ENCODE measurements at regions not wholly inside any gene's neighbourhood (a gene's known extent, or its start where the extent isn't known, plus 50 kb on each side); places are given as distances from the start of the nearest gene placed in this dataset.
"Not testable (repeated sequence)": the region's sequence is repeated elsewhere in the genome, so short reads cannot be mapped to it uniquely, and the experiment has no call there.

- DNase-seq (ENCODE audit: insufficient read length, low spot score) (no peak), FAIRE-seq (peak; percentile 66)
- TF ChIP-seq SPI1 (IDR thresholded peaks at IDR 0.05; ENCODE audit: low read depth, low read length) (0 out of 2 replicates have a peak, but pooled peaks have one; percentile 32), POU2F2 (IDR thresholded peaks at IDR 0.05; ENCODE audit: low read depth, low read length) (no peak), PAX5 (IDR thresholded peaks at IDR 0.05; ENCODE audit: insufficient read depth, low read length, severe bottlenecking) (no peak), TAF1 (IDR thresholded peaks at IDR 0.05; ENCODE audit: low read depth, low read length) (no peak), POLR2AphosphoS5 (IDR thresholded peaks at IDR 0.05; ENCODE audit: low read depth, low read length) (no peak)
These were observed 251.9 kb upstream of the IRAK1BP1 start for GRCh38 chr6:78615430-78615904.

DNA sequence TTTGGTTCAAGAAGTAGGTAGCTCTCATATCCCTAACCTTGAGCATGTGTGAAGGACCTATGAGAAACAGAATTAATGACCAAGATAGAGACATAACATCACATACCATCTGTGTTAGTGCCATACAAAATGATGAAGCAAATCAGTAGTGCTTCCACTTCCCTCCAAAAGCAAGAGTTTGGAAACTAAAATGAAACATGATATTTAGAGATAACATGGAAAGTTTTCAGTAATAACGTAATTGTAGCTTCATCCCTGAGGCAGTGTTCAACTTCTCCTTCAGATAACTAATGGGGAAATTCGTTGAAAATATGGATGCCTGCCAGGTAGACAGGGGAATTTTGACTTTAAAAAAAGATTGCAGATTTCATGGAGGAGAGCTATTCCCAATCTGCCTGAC is 248.4 kb upstream of the IRAK1BP1 start:
- FAIRE-seq (no peak), DNase-seq (ENCODE audit: insufficient read length, low spot score) (no peak)
- no peak for TF ChIP-seq POLR2A (IDR thresholded peaks at IDR 0.05; ENCODE audit: low read depth, low read length)
- no peak for TF ChIP-seq SPI1 (IDR thresholded peaks at IDR 0.05; ENCODE audit: low read depth, low read length)
- no peak for TF ChIP-seq PAX5 (IDR thresholded peaks at IDR 0.05; ENCODE audit: insufficient read depth, low read length, severe bottlenecking)
- no peak for TF ChIP-seq POLR2AphosphoS5 (IDR thresholded peaks at IDR 0.05; ENCODE audit: low read depth, low read length)
- TF ChIP-seq POU2F2 (IDR thresholded peaks at IDR 0.05; ENCODE audit: low read depth, low read length), result no peak
- TF ChIP-seq TAF1 (IDR thresholded peaks at IDR 0.05; ENCODE audit: low read depth, low read length), result no peak

- FAIRE-seq (peak; percentile 26), DNase-seq (ENCODE audit: insufficient read length, low spot score) (no peak)
- TF ChIP-seq POLR2AphosphoS5 (IDR thresholded peaks at IDR 0.05; ENCODE audit: low read depth, low read length) (no peak), TAF1 (IDR thresholded peaks at IDR 0.05; ENCODE audit: low read depth, low read length) (no peak), SPI1 (IDR thresholded peaks at IDR 0.05; ENCODE audit: low read depth, low read length) (no peak), PAX5 (IDR thresholded peaks at IDR 0.05; ENCODE audit: insufficient read depth, low read length, severe bottlenecking) (no peak), POU2F2 (IDR thresholded peaks at IDR 0.05; ENCODE audit: low read depth, low read length) (no peak), POLR2A (IDR thresholded peaks at IDR 0.05; ENCODE audit: low read depth, low read length) (no peak)
These were observed 243.8 kb upstream of the IRAK1BP1 start for GRCh38 chr6:78623554-78623953.

DNA sequence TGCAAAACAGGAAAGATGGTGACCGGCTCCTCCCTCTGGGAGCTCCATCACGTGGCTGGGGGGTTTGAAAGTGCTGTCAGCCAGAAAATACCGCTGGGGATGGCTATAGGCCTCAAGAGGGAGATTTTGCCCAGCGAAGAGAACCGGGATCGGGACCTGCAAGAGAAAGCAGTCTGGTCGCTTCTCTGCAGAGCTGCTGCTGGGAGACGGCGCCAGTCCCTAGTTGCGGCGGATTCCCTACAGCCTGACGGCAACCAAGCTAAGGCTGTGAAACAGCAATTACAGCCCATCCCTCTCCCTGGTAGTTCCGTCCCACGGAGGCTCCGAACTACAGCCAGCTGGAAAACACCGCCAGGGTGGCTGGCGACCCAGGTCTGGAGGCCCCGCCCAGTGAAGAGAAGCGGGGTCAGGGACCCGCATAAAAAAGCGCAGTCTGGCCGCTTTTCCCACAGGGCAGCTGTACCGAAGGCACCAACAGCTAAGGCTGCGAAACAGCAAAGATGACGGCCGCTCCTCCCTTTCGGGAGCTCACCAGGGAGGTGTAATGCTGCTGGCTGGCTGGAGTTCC is 238.1 kb upstream of the IRAK1BP1 start:
- DNase-seq (ENCODE audit: insufficient read length, low spot score) (no peak), FAIRE-seq (no peak)
- no peak for TF ChIP-seq SPI1 (IDR thresholded peaks at IDR 0.05; ENCODE audit: low read depth, low read length)
- TF ChIP-seq TAF1 (IDR thresholded peaks at IDR 0.05; ENCODE audit: low read depth, low read length), result no peak
- TF ChIP-seq POLR2A (IDR thresholded peaks at IDR 0.05; ENCODE audit: low read depth, low read length), result no peak
- TF ChIP-seq POU2F2 (IDR thresholded peaks at IDR 0.05; ENCODE audit: low read depth, low read length), result no peak
- no peak for TF ChIP-seq PAX5 (IDR thresholded peaks at IDR 0.05; ENCODE audit: insufficient read depth, low read length, severe bottlenecking)
- no peak for TF ChIP-seq POLR2AphosphoS5 (IDR thresholded peaks at IDR 0.05; ENCODE audit: low read depth, low read length)

- DNase-seq (ENCODE audit: insufficient read length, low spot score) (no peak), FAIRE-seq (no peak)
- no peak for TF ChIP-seq PAX5 (IDR thresholded peaks at IDR 0.05; ENCODE audit: insufficient read depth, low read length, severe bottlenecking)
- no peak for TF ChIP-seq POLR2AphosphoS5 (IDR thresholded peaks at IDR 0.05; ENCODE audit: low read depth, low read length)
- TF ChIP-seq SPI1 (IDR thresholded peaks at IDR 0.05; ENCODE audit: low read depth, low read length), result no peak
- no peak for TF ChIP-seq POU2F2 (IDR thresholded peaks at IDR 0.05; ENCODE audit: low read depth, low read length)
- no peak for TF ChIP-seq POLR2A (IDR thresholded peaks at IDR 0.05; ENCODE audit: low read depth, low read length)
- no peak for TF ChIP-seq TAF1 (IDR thresholded peaks at IDR 0.05; ENCODE audit: low read depth, low read length)
These were observed 237.5 kb upstream of the IRAK1BP1 start for GRCh38 chr6:78629836-78630235.

DNA sequence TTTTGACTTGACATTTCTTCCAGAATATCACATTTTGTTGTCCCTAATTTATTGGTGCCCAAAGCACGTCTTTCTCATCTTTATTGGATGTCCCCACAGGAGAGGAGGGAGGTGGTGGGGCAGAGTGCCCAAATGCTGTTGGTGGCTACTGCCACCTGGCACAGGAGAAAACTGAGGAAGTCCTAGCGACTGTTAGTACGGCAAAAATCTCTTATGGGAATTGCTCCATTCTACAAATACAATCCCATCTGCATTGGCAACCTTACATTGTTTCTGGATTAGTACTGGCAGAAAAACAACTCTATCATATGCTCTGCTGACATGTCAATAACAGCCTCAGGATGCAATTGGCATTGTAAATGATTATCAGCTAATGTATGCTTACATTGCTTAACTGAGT is 235.4 kb upstream of the IRAK1BP1 start:
- DNase-seq (ENCODE audit: insufficient read length, low spot score), result no peak
- no peak for TF ChIP-seq SPI1 (IDR thresholded peaks at IDR 0.05; ENCODE audit: low read depth, low read length)
- TF ChIP-seq TAF1 (IDR thresholded peaks at IDR 0.05; ENCODE audit: low read depth, low read length), result no peak
- no peak for TF ChIP-seq POU2F2 (IDR thresholded peaks at IDR 0.05; ENCODE audit: low read depth, low read length)
- TF ChIP-seq POLR2AphosphoS5 (IDR thresholded peaks at IDR 0.05; ENCODE audit: low read depth, low read length), result no peak
- no peak for FAIRE-seq

DNA sequence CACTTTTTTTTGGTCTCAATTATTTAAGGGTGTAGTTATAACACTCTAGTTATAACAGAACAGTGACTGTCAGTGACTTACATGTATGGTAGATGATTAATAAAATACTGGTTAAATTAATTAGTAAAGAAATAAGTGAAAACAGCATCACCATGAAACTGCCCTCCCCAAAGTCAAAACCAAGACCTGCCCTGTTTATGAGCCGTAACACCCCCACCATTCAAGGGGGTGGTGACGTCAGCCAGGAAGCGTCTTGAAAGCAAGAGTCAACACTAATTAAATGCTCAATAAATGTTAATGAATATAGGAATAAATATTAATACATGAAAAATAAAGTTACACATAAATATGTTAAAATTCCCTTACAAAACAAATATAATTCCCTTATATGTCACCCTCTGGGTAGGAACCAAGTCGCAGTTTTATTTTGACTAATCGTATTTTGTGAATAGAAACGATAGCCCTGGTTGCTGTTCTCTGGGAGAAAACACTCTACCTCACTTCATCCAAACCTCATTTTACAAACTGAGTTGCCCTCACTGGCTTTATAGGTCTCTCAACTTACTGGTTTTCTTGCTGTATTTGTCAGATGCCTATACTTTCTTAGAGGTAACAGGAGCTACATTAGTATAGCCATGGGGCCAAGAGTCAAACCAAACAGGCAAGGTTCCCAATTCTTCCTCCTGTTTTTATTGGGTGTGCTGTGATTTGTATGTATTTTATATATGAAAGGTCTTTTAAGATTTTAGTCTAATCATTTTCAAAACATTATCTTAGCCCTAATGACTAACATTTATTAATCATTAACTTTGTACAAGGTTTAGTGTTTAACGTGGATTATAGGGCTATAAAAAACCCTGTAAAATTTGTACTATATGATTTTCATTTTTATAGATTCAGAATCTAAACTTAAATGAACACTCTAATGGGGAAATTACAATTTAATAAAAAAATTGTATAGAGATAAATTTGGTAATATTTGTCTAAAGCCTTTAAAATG is 227.9 kb upstream of the IRAK1BP1 start:
- DNase-seq (ENCODE audit: insufficient read length, low spot score), result no peak
- TF ChIP-seq SPI1 (IDR thresholded peaks at IDR 0.05; ENCODE audit: low read depth, low read length) (no peak), POLR2A (IDR thresholded peaks at IDR 0.05; ENCODE audit: low read depth, low read length) (no peak), POU2F2 (IDR thresholded peaks at IDR 0.05; ENCODE audit: low read depth, low read length) (no peak), PAX5 (IDR thresholded peaks at IDR 0.05; ENCODE audit: insufficient read depth, low read length, severe bottlenecking) (no peak), TAF1 (IDR thresholded peaks at IDR 0.05; ENCODE audit: low read depth, low read length) (no peak), POLR2AphosphoS5 (IDR thresholded peaks at IDR 0.05; ENCODE audit: low read depth, low read length) (no peak)
- FAIRE-seq, result no peak

DNA sequence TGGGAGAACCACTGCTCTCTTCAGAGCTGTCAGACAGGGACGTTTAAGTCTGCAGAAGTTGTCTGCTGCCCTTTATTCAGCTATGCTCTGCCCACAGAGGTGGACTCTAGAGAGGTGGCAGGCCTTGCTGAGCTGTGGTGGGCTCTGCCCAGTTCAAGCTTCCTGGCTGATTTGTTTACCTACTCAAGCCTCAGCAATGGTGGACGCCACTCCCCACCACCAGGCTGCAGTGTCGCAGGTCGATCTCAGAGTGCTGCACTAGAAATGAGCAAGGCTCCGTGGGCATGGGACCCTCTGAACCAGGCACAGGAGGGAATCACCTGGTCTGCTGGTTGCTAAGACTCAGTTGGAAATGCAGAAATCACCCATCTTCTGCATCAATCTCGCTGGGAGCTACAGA is 223.4 kb upstream of the IRAK1BP1 start:
- not testable (repeated sequence) for FAIRE-seq; DNase-seq (ENCODE audit: insufficient read length, low spot score)

- not testable (repeated sequence) for DNase-seq (ENCODE audit: insufficient read length, low spot score); FAIRE-seq
These were observed 220.6 kb upstream of the IRAK1BP1 start for GRCh38 chr6:78646542-78647415.

DNA sequence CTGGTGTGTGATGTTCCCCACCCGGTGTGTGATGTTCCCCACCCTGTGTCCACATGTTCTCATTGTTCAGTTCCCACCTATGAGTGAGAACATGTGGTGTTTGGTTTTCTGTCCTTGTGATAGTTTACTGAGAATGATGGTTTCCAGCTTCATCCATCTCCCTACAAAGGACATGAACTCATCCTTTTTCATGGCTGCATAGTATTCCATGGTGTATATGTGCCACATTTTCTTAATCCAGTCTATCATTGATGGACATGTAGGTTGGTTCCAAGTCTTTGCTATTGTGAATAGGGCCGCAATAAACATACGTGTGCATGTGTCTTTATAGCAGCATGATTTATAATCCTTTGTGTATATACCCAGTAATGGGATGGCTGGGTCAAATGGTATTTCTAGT is 201.5 kb upstream of the IRAK1BP1 start:
- FAIRE-seq; DNase-seq (ENCODE audit: insufficient read length, low spot score): not testable (repeated sequence)
